ENCODE measurements at regions not wholly inside any gene's neighbourhood (a gene's known extent, or its start where the extent isn't known, plus 50 kb on each side); places are given as distances from the start of the nearest gene placed in this dataset.

GRCh38 chr15:31151301-31152233 is 50.0 kb upstream of the TRPM1 start:
- no peak overlapping the region for H3K4me3 Mint-ChIP-seq
- no peak overlapping the region for H3K27ac Mint-ChIP-seq
- no peak for TF ChIP-seq CTCF (IDR thresholded peaks at IDR 0.05)
- DNase-seq, result no peak
- intact Hi-C loops (cut with micrococcal nuclease), result no loop called here
- Histone ChIP-seq H3K36me3 (ENCODE audit: control insufficient read depth, insufficient read depth, low read length) (no peaks in the 10 kb centered on the region), H3K27ac (ENCODE audit: low read length) (no peak overlapping the region), H3K4me3 (ENCODE audit: low read length) (no peak overlapping the region), H3K9me3 (ENCODE audit: control insufficient read depth, insufficient read depth, low read length) (no peaks in the 10 kb centered on the region), H3K4me1 (ENCODE audit: control insufficient read depth, insufficient read depth, low read length) (no peaks in the 10 kb centered on the region), H3K27me3 (ENCODE audit: control insufficient read depth, insufficient read depth, low read length) (no peaks in the 10 kb centered on the region)
- H3K4me1 Mint-ChIP-seq, result no peaks in the 10 kb centered on the region
- WGBS (ENCODE audit: insufficient coverage), result 94% methylated on average over 5 of the region's 5 CpGs
- peaks cover 0 to 6% of the 10 kb centered on the region in 2 donors for H3K27me3 Mint-ChIP-seq (ENCODE audit: low read depth in 2 of 2)
- ATAC-seq, result no peak
- no peaks in the 10 kb centered on the region for H3K9me3 Mint-ChIP-seq
- no peaks in the 10 kb centered on the region for H3K36me3 Mint-ChIP-seq

- H3K27me3 ChIP-seq (ENCODE audit: control insufficient read depth, insufficient read depth, low read length), result no peaks in the 10 kb centered on the region
- WGBS (ENCODE audit: insufficient coverage), result 92% methylated on average over 7 of the region's 7 CpGs
- Mint-ChIP-seq H3K27ac (no peak overlapping the region), H3K4me1 (no peaks in the 10 kb centered on the region), H3K36me3 (no peaks in the 10 kb centered on the region), H3K27me3 (ENCODE audit: low read depth in 2 of 2) (peaks cover 0 to 6% of the 10 kb centered on the region in 2 donors), H3K4me3 (no peak overlapping the region), H3K9me3 (no peaks in the 10 kb centered on the region)
- intact Hi-C loops (cut with micrococcal nuclease), result no loop called here
- no peak overlapping the region for H3K27ac ChIP-seq (ENCODE audit: low read length)
- H3K36me3 ChIP-seq (ENCODE audit: control insufficient read depth, insufficient read depth, low read length), result no peaks in the 10 kb centered on the region
- no peak for TF ChIP-seq CTCF (IDR thresholded peaks at IDR 0.05)
- no peaks in the 10 kb centered on the region for H3K9me3 ChIP-seq (ENCODE audit: control insufficient read depth, insufficient read depth, low read length)
- no peak for ATAC-seq
- no peak for DNase-seq
- no peaks in the 10 kb centered on the region for H3K4me1 ChIP-seq (ENCODE audit: control insufficient read depth, insufficient read depth, low read length)
- H3K4me3 ChIP-seq (ENCODE audit: low read length), result no peak overlapping the region
These were observed 52.0 kb upstream of the TRPM1 start for GRCh38 chr15:31153531-31153930.

GRCh38 chr15:31155151-31155550 is 53.6 kb upstream of the TRPM1 start:
- 72% methylated on average over 7 of the region's 7 CpGs for WGBS (ENCODE audit: insufficient coverage)
- H3K9me3 ChIP-seq (ENCODE audit: control insufficient read depth, insufficient read depth, low read length), result no peaks in the 10 kb centered on the region
- H3K4me3 ChIP-seq (ENCODE audit: low read length), result no peak overlapping the region
- H3K36me3 ChIP-seq (ENCODE audit: control insufficient read depth, insufficient read depth, low read length), result no peaks in the 10 kb centered on the region
- Mint-ChIP-seq H3K4me1 (no peaks in the 10 kb centered on the region), H3K27me3 (ENCODE audit: low read depth in 2 of 2) (peaks cover 0 to under 1% of the 10 kb centered on the region in 2 donors), H3K27ac (no peak overlapping the region), H3K36me3 (no peaks in the 10 kb centered on the region), H3K9me3 (no peaks in the 10 kb centered on the region), H3K4me3 (no peak overlapping the region)
- no peaks in the 10 kb centered on the region for H3K4me1 ChIP-seq (ENCODE audit: control insufficient read depth, insufficient read depth, low read length)
- ATAC-seq, result no peak
- H3K27me3 ChIP-seq (ENCODE audit: control insufficient read depth, insufficient read depth, low read length), result no peaks in the 10 kb centered on the region
- no peak for TF ChIP-seq CTCF (IDR thresholded peaks at IDR 0.05)
- intact Hi-C loops (cut with micrococcal nuclease), result no loop called here
- no peak for DNase-seq
- H3K27ac ChIP-seq (ENCODE audit: low read length), result no peak overlapping the region

DNA sequence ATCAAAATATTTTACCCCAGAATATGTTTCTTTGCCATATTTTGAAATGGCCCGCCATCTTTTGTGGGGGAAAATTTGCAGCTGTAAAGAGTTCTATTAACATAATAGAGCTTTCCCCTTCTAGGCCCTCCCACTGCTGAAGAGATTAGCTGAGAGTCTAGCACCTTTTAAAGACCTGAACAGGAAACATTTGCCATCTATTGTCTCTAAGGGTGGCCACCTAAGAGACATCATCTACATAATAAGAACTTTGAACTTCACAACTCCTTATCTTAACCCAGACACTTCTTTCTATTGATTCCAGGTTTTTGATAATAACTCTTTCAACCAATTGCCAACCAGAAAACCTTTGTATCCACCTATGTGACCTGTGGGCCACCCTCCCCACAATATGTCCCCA is 54.7 kb upstream of the TRPM1 start:
- H3K36me3 ChIP-seq (ENCODE audit: control insufficient read depth, insufficient read depth, low read length), result no peaks in the 10 kb centered on the region
- no peaks in the 10 kb centered on the region for H3K27me3 Mint-ChIP-seq (ENCODE audit: low read depth in 2 of 2)
- no peak for DNase-seq
- H3K4me1 Mint-ChIP-seq, result no peaks in the 10 kb centered on the region
- ATAC-seq, result no peak
- no peaks in the 10 kb centered on the region for H3K27me3 ChIP-seq (ENCODE audit: control insufficient read depth, insufficient read depth, low read length)
- no peak overlapping the region for H3K27ac Mint-ChIP-seq
- no peak for TF ChIP-seq CTCF (IDR thresholded peaks at IDR 0.05)
- H3K4me3 Mint-ChIP-seq, result no peak overlapping the region
- no peaks in the 10 kb centered on the region for H3K9me3 ChIP-seq (ENCODE audit: control insufficient read depth, insufficient read depth, low read length)
- H3K9me3 Mint-ChIP-seq, result no peaks in the 10 kb centered on the region
- no CpG with 5 or more reads among the region's 1 CpG for WGBS (ENCODE audit: insufficient coverage)
- H3K4me1 ChIP-seq (ENCODE audit: control insufficient read depth, insufficient read depth, low read length), result no peaks in the 10 kb centered on the region
- H3K36me3 Mint-ChIP-seq, result no peaks in the 10 kb centered on the region
- no peak overlapping the region for H3K4me3 ChIP-seq (ENCODE audit: low read length)
- no peak overlapping the region for H3K27ac ChIP-seq (ENCODE audit: low read length)
- intact Hi-C loops (cut with micrococcal nuclease), result no loop called here

Data from natural killer cell (primary cell).